Endothelial cell of umbilical vein (primary cell): ENCODE measurements at regions not wholly inside any gene's neighbourhood (a gene's known extent, or its start where the extent isn't known, plus 50 kb on each side); places are given as distances from the start of the nearest gene placed in this dataset.

Experiments
- BruUV-seq: library from RNA; stranded (reverse); fragments of 400-500 nt; replicated peaks from 2 replicates; lab custom pipeline; 2021; lab: Mats Ljungman, UMichigan
- CTCF ChIA-PET: fragments of 300-600, 350-600 bp; sonication (Branson Sonifier 250); formaldehyde crosslinking; loops from one replicate; lab custom pipeline; 2021; ENCODE audit warnings: antibody characterized with exemption, inconsistent platforms; lab: Charles Lee
- POLR2A ChIA-PET: fragments of 300-600, 350-600 bp; sonication (Branson Sonifier 250); formaldehyde crosslinking; loops from one replicate; lab custom pipeline; 2021; ENCODE audit warnings: antibody characterized with exemption, inconsistent platforms; lab: Charles Lee
- DNase-seq: peaks from one replicate; pipeline ENCODE4 v3.0.0-alpha.2; 2011; ENCODE audit warnings: low read depth, low spot score
- FAIRE-seq: peaks from 2 replicates; lab custom pipeline; 2011; peaks lifted over from hg19 to GRCh38; lab: Jason Lieb, UNC
- H2AFZ ChIP-seq: 2 replicates; pipeline ENCODE4 v1.6.0; 2012; ENCODE audit warnings: low read depth, low read length, control low read depth, inconsistent platforms
- H3K27ac ChIP-seq: 2 replicates; pipeline ENCODE4 v1.5.1; 2011; ENCODE audit warnings: low read depth, mild to moderate bottlenecking, control low read depth, low read length, moderate library complexity; ENCODE audit not compliant: insufficient read depth
- H3K27me3 ChIP-seq, 2 experiments: 2 replicates each; pipeline versions ENCODE4 v1.6.0 to v1.6.1; 2011; ENCODE audit warnings: low read length in 2 of 2, mixed read lengths in 1 of 2; ENCODE audit not compliant: control insufficient read depth in 2 of 2, insufficient read depth in 2 of 2
- H3K36me3 ChIP-seq, 2 experiments: 2 replicates in 1 of 2; 3 replicates in 1 of 2; pipeline ENCODE4 v1.5.1; 2011; ENCODE audit warnings: low read length in 2 of 2, mild to moderate bottlenecking in 1 of 2, moderate library complexity in 1 of 2; ENCODE audit not compliant: control insufficient read depth in 2 of 2, insufficient read depth in 2 of 2; ENCODE audit errors: extremely low read depth in 1 of 2
- H3K4me1 ChIP-seq: 3 replicates; pipeline ENCODE4 v1.5.1; 2011; ENCODE audit warnings: mild to moderate bottlenecking, low read length; ENCODE audit not compliant: control insufficient read depth, insufficient read depth; ENCODE audit errors: extremely low read depth
- H3K4me2 ChIP-seq: 2 replicates; pipeline ENCODE4 v1.6.1; 2011; ENCODE audit warnings: low read length, control low read depth, mixed read lengths; ENCODE audit not compliant: insufficient read depth
- H3K4me3 ChIP-seq, 3 experiments: fragments of 200-600 bp in 1 of 3; sonication (generic), shearing (Covaris generic) in 1 of 3; replicated peaks in 1 of 3; 2 replicates each; pipeline ENCODE4 v1.5.1; 2011 to 2016; ENCODE audit warnings: control low read depth in 3 of 3, low read length in 3 of 3, mild to moderate bottlenecking in 2 of 3, inconsistent platforms in 1 of 3, low read depth in 1 of 3, moderate library complexity in 1 of 3; ENCODE audit not compliant: insufficient read depth in 1 of 3
- H3K79me2 ChIP-seq: 2 replicates; pipeline ENCODE4 v1.6.0; 2012; ENCODE audit warnings: low read length, inconsistent platforms; ENCODE audit not compliant: control insufficient read depth, insufficient read depth
- H3K9ac ChIP-seq: replicated peaks from 2 replicates; pipeline ENCODE3; 2011; ENCODE audit warnings: low read length, control low read depth; ENCODE audit not compliant: insufficient read depth; ENCODE audit errors: extremely low read depth
- H3K9me1 ChIP-seq: replicated peaks from 3 replicates; pipeline ENCODE4 v1.6.0; 2011; ENCODE audit warnings: mild to moderate bottlenecking, low read length; ENCODE audit not compliant: control insufficient read depth, insufficient read depth; ENCODE audit errors: extremely low read depth
- H3K9me3 ChIP-seq: replicated peaks from 2 replicates; pipeline ENCODE4 v1.5.1; 2012; ENCODE audit warnings: low read length, inconsistent platforms; ENCODE audit not compliant: control insufficient read depth, insufficient read depth
- H4K20me1 ChIP-seq: replicated peaks from 2 replicates; pipeline ENCODE3; 2011; ENCODE audit warnings: mild to moderate bottlenecking, low read length; ENCODE audit not compliant: control insufficient read depth, insufficient read depth; ENCODE audit errors: extremely low read depth
- EZH2 ChIP-seq: IDR thresholded peaks from 2 replicates; pipeline ENCODE4 v1.6.1; 2012; ENCODE audit warnings: borderline replicate concordance, low read depth, mild to moderate bottlenecking, moderate library complexity, low read length, inconsistent platforms; ENCODE audit not compliant: severe bottlenecking
- FOS ChIP-seq: IDR thresholded peaks from 2 replicates; pipeline ENCODE4 v1.6.1; 2011; ENCODE audit warnings: mild to moderate bottlenecking, low read length, moderate library complexity, borderline replicate concordance; ENCODE audit not compliant: insufficient read depth
- GATA2 ChIP-seq: IDR thresholded peaks from 2 replicates; pipeline ENCODE4 v1.7.0; 2011; ENCODE audit warnings: low read depth, mild to moderate bottlenecking, moderate library complexity, mixed read lengths, low read length; ENCODE audit not compliant: insufficient read length, insufficient read depth
- JUN ChIP-seq: IDR thresholded peaks from 2 replicates; pipeline ENCODE4 v1.6.1; 2011; ENCODE audit warnings: borderline replicate concordance, low read depth; ENCODE audit not compliant: insufficient read length, insufficient read depth
- MYC ChIP-seq: IDR thresholded peaks from one replicate; pipeline ENCODE4 v1.6.1; 2011; ENCODE audit warnings: mild to moderate bottlenecking, low read depth, low read length
- POLR2A ChIP-seq: IDR thresholded peaks from 2 replicates; pipeline ENCODE4 v1.6.1; 2012; ENCODE audit warnings: low read depth, mild to moderate bottlenecking, control low read depth, low read length
- POLR2AphosphoS5 ChIP-seq: IDR thresholded peaks from 2 replicates; pipeline ENCODE4 v1.6.1; 2012; ENCODE audit warnings: low read depth, mild to moderate bottlenecking, control low read depth, low read length, moderate library complexity; ENCODE audit not compliant: insufficient read depth
- dilution Hi-C: fragments of 300-500 bp; cut with MboI; formaldehyde crosslinking; loops from one replicate; pipeline ENCODE4 v1.15.0; 2019; ENCODE audit warnings: low sequenced_read_pairs; ENCODE audit not compliant: extremely low pct_ligation_motif_present
- intact Hi-C: fragments of 100-400 bp; cut with micrococcal nuclease; formaldehyde crosslinking; loops from one replicate; pipeline ENCODE4 v1.10.0; 2022
- TF ChIP-seq, protein P1 (sequence below), 2 donors: IDR thresholded peaks; 1 replicate in 1 of 2; 2 replicates in 1 of 2; pipeline ENCODE4 v1.5.1; 2011; ENCODE audit warnings: low read length in 2 of 2, mild to moderate bottlenecking in 2 of 2, moderate library complexity in 2 of 2, control low read depth in 1 of 2, inconsistent platforms in 1 of 2, low read depth in 1 of 2; ENCODE audit not compliant: insufficient read depth in 1 of 2; ENCODE audit errors: extremely low read depth in 1 of 2
- TF ChIP-seq, protein P2 (sequence below): IDR thresholded peaks from 2 replicates; pipeline ENCODE4 v1.6.1; 2011; ENCODE audit not compliant: insufficient read depth, insufficient read length

- H3K27me3 ChIP-seq: no peaks in the 10 kb centered on the region
- DNase-seq (peak; percentile 4), FAIRE-seq (no peak)
- no peaks in the 10 kb centered on the region for H3K9me1 ChIP-seq
- no peaks in the 10 kb centered on the region for H3K9me3 ChIP-seq
- H3K79me2 ChIP-seq: no peaks in the 10 kb centered on the region
- H3K36me3 ChIP-seq: no peaks in the 10 kb centered on the region
- no peak overlapping the region for H3K27ac ChIP-seq
- H3K4me2 ChIP-seq: no peak overlapping the region
- intact Hi-C loops: loop anchor here (1.0 to 10.0 kb wide), 3 partner anchors 204 to 505 kb away; no protein-coding TSS in a partner anchor
- H4K20me1 ChIP-seq: no peaks in the 10 kb centered on the region
- dilution Hi-C loops: no loop called here
- CTCF ChIA-PET: interaction anchor here (0.6 to 1.1 kb wide), 5 partner anchors 467 to 522 kb away, joined by 3 to 7 read pairs (median 4); no protein-coding TSS in a partner anchor
- TF ChIP-seq, protein P1, sequence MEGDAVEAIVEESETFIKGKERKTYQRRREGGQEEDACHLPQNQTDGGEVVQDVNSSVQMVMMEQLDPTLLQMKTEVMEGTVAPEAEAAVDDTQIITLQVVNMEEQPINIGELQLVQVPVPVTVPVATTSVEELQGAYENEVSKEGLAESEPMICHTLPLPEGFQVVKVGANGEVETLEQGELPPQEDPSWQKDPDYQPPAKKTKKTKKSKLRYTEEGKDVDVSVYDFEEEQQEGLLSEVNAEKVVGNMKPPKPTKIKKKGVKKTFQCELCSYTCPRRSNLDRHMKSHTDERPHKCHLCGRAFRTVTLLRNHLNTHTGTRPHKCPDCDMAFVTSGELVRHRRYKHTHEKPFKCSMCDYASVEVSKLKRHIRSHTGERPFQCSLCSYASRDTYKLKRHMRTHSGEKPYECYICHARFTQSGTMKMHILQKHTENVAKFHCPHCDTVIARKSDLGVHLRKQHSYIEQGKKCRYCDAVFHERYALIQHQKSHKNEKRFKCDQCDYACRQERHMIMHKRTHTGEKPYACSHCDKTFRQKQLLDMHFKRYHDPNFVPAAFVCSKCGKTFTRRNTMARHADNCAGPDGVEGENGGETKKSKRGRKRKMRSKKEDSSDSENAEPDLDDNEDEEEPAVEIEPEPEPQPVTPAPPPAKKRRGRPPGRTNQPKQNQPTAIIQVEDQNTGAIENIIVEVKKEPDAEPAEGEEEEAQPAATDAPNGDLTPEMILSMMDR (IDR thresholded peaks at IDR 0.05; ENCODE audit: extremely low read depth in 1 of 2, insufficient read depth in 1 of 2, low read depth in 1 of 2, low read length in 2 of 2): peak; percentile 7 to 18
- TF ChIP-seq GATA2: no peak
- no peak overlapping the region for H2AFZ ChIP-seq
- H3K4me1 ChIP-seq: no peaks in the 10 kb centered on the region
- BruUV-seq: no TSS peak
- POLR2A ChIA-PET: no interaction called here
- H3K4me3 ChIP-seq: no peak overlapping the region
- no peak overlapping the region for H3K9ac ChIP-seq
These were observed 138.8 kb upstream of the WSCD2 start for GRCh38 chr12:107990325-107990724.

DNA sequence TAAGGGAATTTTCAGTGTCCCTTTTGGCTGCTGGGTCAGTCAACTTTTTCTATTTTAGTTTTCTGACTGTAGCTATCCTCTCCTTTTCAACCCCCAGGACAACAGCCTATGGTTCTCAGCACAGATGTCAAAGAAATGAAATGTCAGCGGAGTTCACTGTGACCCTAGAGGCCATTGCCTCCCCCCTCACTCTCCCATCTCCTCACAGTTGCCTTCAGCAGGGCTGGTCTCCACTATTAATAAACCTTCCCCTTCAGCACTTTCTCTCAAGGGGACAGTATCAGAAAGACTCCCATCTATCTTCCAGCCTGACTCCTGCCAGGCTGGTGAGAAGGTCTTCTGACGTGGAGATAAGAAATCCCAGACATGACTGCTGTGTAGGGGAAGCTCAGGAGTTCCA is 137.1 kb upstream of the WSCD2 start:
- FAIRE-seq (no peak), DNase-seq (no peak)
- Histone ChIP-seq H3K27me3 (no peaks in the 10 kb centered on the region), H3K27ac (no peak overlapping the region), H2AFZ (no peak overlapping the region), H3K4me3 (no peak overlapping the region), H3K9me1 (no peaks in the 10 kb centered on the region), H3K9ac (no peak overlapping the region), H3K79me2 (no peaks in the 10 kb centered on the region), H3K4me1 (no peaks in the 10 kb centered on the region), H4K20me1 (no peaks in the 10 kb centered on the region), H3K36me3 (no peaks in the 10 kb centered on the region), H3K9me3 (no peaks in the 10 kb centered on the region), H3K4me2 (no peak overlapping the region)
- ChIA-PET CTCF (interaction anchor here (1.3 to 1.5 kb wide), 3 partner anchors 465 to 520 kb away, joined by 4 to 7 read pairs (median 6); no protein-coding TSS in a partner anchor), POLR2A (no interaction called here)
- intact Hi-C loops (loop anchor here (10.0 kb wide), 1 partner anchor 203 kb away; no protein-coding TSS in a partner anchor), dilution Hi-C loops (no loop called here)
- no TSS peak for BruUV-seq
- TF ChIP-seq EZH2: no peak
- TF ChIP-seq GATA2: no peak
- TF ChIP-seq, protein P1 (IDR thresholded peaks at IDR 0.05; ENCODE audit: extremely low read depth in 1 of 2, insufficient read depth in 1 of 2, low read depth in 1 of 2, low read length in 2 of 2): no peak
- no peak for TF ChIP-seq JUN
- TF ChIP-seq, protein P2, sequence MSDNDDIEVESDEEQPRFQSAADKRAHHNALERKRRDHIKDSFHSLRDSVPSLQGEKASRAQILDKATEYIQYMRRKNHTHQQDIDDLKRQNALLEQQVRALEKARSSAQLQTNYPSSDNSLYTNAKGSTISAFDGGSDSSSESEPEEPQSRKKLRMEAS: no peak
- TF ChIP-seq POLR2A: no peak
- TF ChIP-seq FOS: no peak
- TF ChIP-seq POLR2AphosphoS5: no peak
- TF ChIP-seq MYC: no peak
